A549 (cell line): ENCODE measurements at regions not wholly inside any gene's neighbourhood (a gene's known extent, or its start where the extent isn't known, plus 50 kb on each side); places are given as distances from the start of the nearest gene placed in this dataset.
"Not testable (repeated sequence)": the region's sequence is repeated elsewhere in the genome, so short reads cannot be mapped to it uniquely, and the experiment has no call there.

Experiments used
- ATAC-seq, 2 experiments: fragments of 200-7000 bp in 1 of 2; fragments of >200 bp in 1 of 2; cut with Nextera tagmentation in 1 of 2; cut with Tn5 transposase in 1 of 2; 3 replicates each; pipeline versions ENCODE4 v1.8.0 to v1.9.1; 2018 to 2020; ENCODE audit warnings: mild to moderate bottlenecking in 1 of 2, moderate library complexity in 1 of 2
- CTCF ChIA-PET: fragments of 300-600 bp; sonication (Branson Sonifier 250); formaldehyde crosslinking; extraction: SDS; loops from one replicate; lab custom pipeline; 2021; ENCODE audit warnings: antibody characterized with exemption, inconsistent platforms; lab: Yijun Ruan, JAX
- POLR2A ChIA-PET: fragments of 350-600 bp; formaldehyde crosslinking; extraction: SDS; loops from one replicate; lab custom pipeline; 2021; ENCODE audit warnings: antibody characterized with exemption, inconsistent platforms; lab: Yijun Ruan, JAX
- DNase-seq, 2 experiments: peaks; one replicate each; pipeline versions ENCODE4 v3.0.0 to v3.0.0-alpha.2; 2011 to 2016; ENCODE audit warnings: low read depth in 1 of 2, low spot score in 1 of 2
- FAIRE-seq: peaks from 2 replicates; lab custom pipeline; 2011; peaks lifted over from hg19 to GRCh38; lab: Jason Lieb, UNC
- H3K27ac ChIP-seq, 2 experiments: fragments of >200 bp; sonication (Bioruptor Twin); formaldehyde crosslinking; 3 replicates each; pipeline ENCODE4 v1.5.1; 2016 to 2017
- H3K4me1 ChIP-seq: fragments of >200 bp; sonication (Bioruptor Twin); formaldehyde crosslinking; 3 replicates; pipeline ENCODE4 v1.6.1; 2016
- H3K4me2 ChIP-seq: fragments of >200 bp; sonication (Bioruptor Twin); formaldehyde crosslinking; 3 replicates; pipeline ENCODE4 v1.6.1; 2016
- H3K4me3 ChIP-seq: fragments of >200 bp; sonication (Bioruptor Twin); formaldehyde crosslinking; 3 replicates; pipeline ENCODE4 v1.5.1; 2016
- H3K9me3 ChIP-seq: fragments of >200 bp; sonication (Bioruptor Twin); formaldehyde crosslinking; 3 replicates; pipeline ENCODE4 v1.6.1; 2016
- CBX2 ChIP-seq: fragments of 200-600 bp; sonication (generic); IDR thresholded peaks from 2 replicates; pipeline ENCODE4 v1.6.1; 2016; ENCODE audit warnings: low read depth, mild to moderate bottlenecking, borderline replicate concordance
- CTCF ChIP-seq: fragments of >200 bp; sonication (Bioruptor Twin); formaldehyde crosslinking; IDR thresholded peaks from 3 replicates; pipeline ENCODE4 v1.5.1; 2016
- EHMT2 ChIP-seq: fragments of 200-600 bp; sonication (generic); IDR thresholded peaks from 2 replicates; pipeline ENCODE4 v1.6.1; 2016; ENCODE audit warnings: antibody characterized with exemption, low read depth, mild to moderate bottlenecking, moderate library complexity
- FOSL2 ChIP-seq, 2 experiments: fragments of 450-650 bp in 1 of 2; fragments of >200 bp in 1 of 2; sonication (Bioruptor Twin) in 1 of 2; formaldehyde crosslinking; IDR thresholded peaks; 2 replicates each; pipeline versions ENCODE4 v1.5.0 to v1.6.1; 2016 to 2020; ENCODE audit warnings: mild to moderate bottlenecking in 1 of 2, moderate library complexity in 1 of 2
- GATA3 ChIP-seq: IDR thresholded peaks from 2 replicates; pipeline ENCODE4 v1.6.1; 2012; ENCODE audit warnings: borderline replicate concordance
- HDAC2 ChIP-seq: fragments of 200-600 bp; sonication (generic); IDR thresholded peaks from 2 replicates; pipeline ENCODE4 v1.6.1; 2016
- HMGXB4 ChIP-seq: fragments of 250-450 bp; sonication (Bioruptor Pico); IDR thresholded peaks from 2 replicates; pipeline ENCODE4 v1.5.0; 2021; ENCODE audit warnings: mild to moderate bottlenecking, moderate library complexity, borderline replicate concordance
- HOXB5 ChIP-seq: fragments of 250-450 bp; sonication (Bioruptor Pico); IDR thresholded peaks from 2 replicates; pipeline ENCODE4 v1.5.0; 2020; ENCODE audit warnings: mild to moderate bottlenecking, moderate library complexity
- JUN ChIP-seq, 2 experiments: fragments of >200 bp; sonication (Bioruptor Twin); formaldehyde crosslinking; IDR thresholded peaks; 2 replicates in 1 of 2; 3 replicates in 1 of 2; pipeline ENCODE4 v1.6.1; 2016 to 2017
- KDM1A ChIP-seq: fragments of 200-600 bp; sonication (generic); IDR thresholded peaks from 2 replicates; pipeline ENCODE4 v1.6.1; 2016; ENCODE audit warnings: low read depth, mild to moderate bottlenecking
- MAFK ChIP-seq: fragments of 450-650 bp; IDR thresholded peaks from 2 replicates; pipeline ENCODE4 v1.6.1; 2014; ENCODE audit not compliant: partially characterized antibody
- MYC ChIP-seq: IDR thresholded peaks from 2 replicates; pipeline ENCODE4 v1.6.1; 2012; ENCODE audit warnings: mild to moderate bottlenecking, inconsistent platforms, low read length, improper control_type of control experiment, borderline replicate concordance
- RARB ChIP-seq: fragments of 250-450 bp; sonication (Bioruptor Pico); IDR thresholded peaks from 2 replicates; pipeline ENCODE4 v1.8.0; 2021; ENCODE audit warnings: mild to moderate bottlenecking, moderate library complexity
- RCOR1 ChIP-seq: fragments of 150-350 bp; IDR thresholded peaks from 2 replicates; pipeline ENCODE4 v1.6.1; 2014; ENCODE audit warnings: antibody characterized with exemption, low read length, low read depth
- RNF2 ChIP-seq: fragments of 200-600 bp; sonication (generic); IDR thresholded peaks from 2 replicates; pipeline ENCODE4 v1.6.1; 2016; ENCODE audit warnings: low read depth, mild to moderate bottlenecking, antibody characterized with exemption, moderate library complexity, borderline replicate concordance
- SMC3 ChIP-seq: fragments of >200 bp; sonication (Bioruptor Twin); formaldehyde crosslinking; IDR thresholded peaks from 3 replicates; pipeline ENCODE4 v1.6.1; 2018; ENCODE audit warnings: inconsistent platforms
- SREBF2 ChIP-seq: fragments of 450-650 bp; IDR thresholded peaks from 2 replicates; pipeline ENCODE4 v1.6.1; 2014; ENCODE audit warnings: mild to moderate bottlenecking, moderate library complexity
- TP53 ChIP-seq: fragments of 250-450 bp; sonication (Bioruptor Pico); IDR thresholded peaks from 2 replicates; pipeline ENCODE4 v1.5.0; 2021; ENCODE audit warnings: mild to moderate bottlenecking, moderate library complexity
- USF2 ChIP-seq: fragments of 450-650 bp; IDR thresholded peaks from 2 replicates; pipeline ENCODE4 v1.6.1; 2014; ENCODE audit warnings: antibody characterized with exemption
- ZSCAN20 ChIP-seq: fragments of 250-450 bp; sonication (Bioruptor Pico); IDR thresholded peaks from 2 replicates; pipeline ENCODE4 v1.8.0; 2022; ENCODE audit warnings: mild to moderate bottlenecking, moderate library complexity
- WGBS: methylation state at CpG from one replicate; pipeline ENCODE4 v1.1.6; 2017; ENCODE audit errors: missing lambda C conversion rate; 5-methylcytosine and 5-hydroxymethylcytosine counted together

- no peak for TF ChIP-seq USF2
- no peak for TF ChIP-seq SREBF2
- TF ChIP-seq FOSL2 (IDR thresholded peaks at IDR 0.05), result no peak
- TF ChIP-seq FOSL2 (CRISPR knock-in tag; IDR thresholded peaks at IDR 0.05), result no peak
- TF ChIP-seq RCOR1, result no peak
- TF ChIP-seq, all 56 proteins: peak for 0
Measured at GRCh38 chr15:25172691-25173090, 217.9 kb downstream of the SNRPN start (continued).

GRCh38 chr15:25173241-25174028 lies 218.6 kb downstream of the SNRPN start:
- Histone ChIP-seq H3K9me3 (no peaks in the 10 kb centered on the region), H3K4me1 (no peaks in the 10 kb centered on the region), H3K4me3 (no peak overlapping the region), H3K27ac (no peak overlapping the region), H3K4me2 (no peak overlapping the region)
- no peak for ATAC-seq
- 24% methylated on average over 8 of the region's 13 CpGs for WGBS
- FAIRE-seq, result no peak
- TF ChIP-seq HMGXB4 (no peak), RARB (CRISPR knock-in tag) (no peak), RNF2 (no peak), CTCF (no peak), CBX2 (no peak), GATA3 (no peak), KDM1A (no peak)
- ChIA-PET POLR2A (no interaction called here), CTCF (no interaction called here)
- no peak for DNase-seq

GRCh38 chr15:25174149-25174548 lies 219.4 kb downstream of the SNRPN start:
- H3K4me1 ChIP-seq, CTCF ChIA-PET, POLR2A ChIA-PET, FAIRE-seq, H3K4me3 ChIP-seq, ATAC-seq, H3K27ac ChIP-seq, H3K9me3 ChIP-seq, DNase-seq, H3K4me2 ChIP-seq: not testable (repeated sequence)
- 55% methylated on average over 10 of the region's 10 CpGs for WGBS

- Histone ChIP-seq H3K4me1 (no peaks in the 10 kb centered on the region), H3K4me3 (no peak overlapping the region), H3K27ac (no peak overlapping the region), H3K4me2 (no peak overlapping the region), H3K9me3 (no peaks in the 10 kb centered on the region)
- ATAC-seq (no peak), FAIRE-seq (no peak), DNase-seq (no peak)
- ChIA-PET CTCF (no interaction called here), POLR2A (no interaction called here)
- WGBS, result 20% methylated on average over 6 of the region's 8 CpGs
- no peak for TF ChIP-seq HDAC2
- TF ChIP-seq SMC3, result no peak
- TF ChIP-seq ZSCAN20, result no peak
- TF ChIP-seq JUN (IDR thresholded peaks at IDR 0.05), result no peak
- no peak for TF ChIP-seq MAFK
- no peak for TF ChIP-seq TP53
- no peak for TF ChIP-seq HOXB5 (CRISPR knock-in tag)
- no peak for TF ChIP-seq EHMT2
- no peak for TF ChIP-seq MYC
- TF ChIP-seq, all 56 proteins: peak for 0
Measured at GRCh38 chr15:25175033-25175788, 220.4 kb downstream of the SNRPN start.
